Breast epithelium (tissue), 3 donors: ENCODE measurements at regions not wholly inside any gene's neighbourhood (a gene's known extent, or its start where the extent isn't known, plus 50 kb on each side); places are given as distances from the start of the nearest gene placed in this dataset.

Experiments used
- POLR2A ChIP-seq: fragments of 450-650 bp; IDR thresholded peaks from one replicate; pipeline ENCODE4 v1.6.1; 2016; ENCODE audit warnings: antibody characterized with exemption, mild to moderate bottlenecking, moderate library complexity
- POLR2AphosphoS5 ChIP-seq, 3 donors: sonication (generic); formaldehyde crosslinking; IDR thresholded peaks; one replicate each; pipeline ENCODE4 v1.6.1; 2017; ENCODE audit warnings: antibody characterized with exemption in 3 of 3
- TF ChIP-seq, protein P1 (sequence below), 3 donors: fragments of 450-650 bp; IDR thresholded peaks; one replicate each; pipeline ENCODE4 v1.5.1; 2016 to 2017; ENCODE audit warnings: antibody characterized with exemption in 3 of 3, mild to moderate bottlenecking in 3 of 3, moderate library complexity in 3 of 3

DNA sequence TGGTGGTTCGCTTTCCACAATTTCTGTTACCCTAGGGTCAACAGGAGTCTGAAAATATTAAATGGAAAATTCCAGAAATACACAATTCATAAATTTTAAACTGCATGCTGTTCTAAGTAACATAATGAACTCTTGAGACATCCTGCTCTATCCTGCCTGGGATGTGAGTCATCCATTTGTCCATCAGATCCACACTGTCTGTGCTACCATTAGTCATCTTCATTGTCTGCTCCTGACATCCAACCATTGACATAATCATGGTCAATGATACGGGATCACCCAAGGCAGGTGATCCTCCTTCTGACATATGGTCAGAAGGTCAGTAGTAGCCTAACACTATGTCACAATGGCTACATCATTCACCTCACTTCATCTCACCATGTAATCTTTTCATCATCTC is 276.7 kb upstream of the KIF2A start:
- TF ChIP-seq, protein P1, sequence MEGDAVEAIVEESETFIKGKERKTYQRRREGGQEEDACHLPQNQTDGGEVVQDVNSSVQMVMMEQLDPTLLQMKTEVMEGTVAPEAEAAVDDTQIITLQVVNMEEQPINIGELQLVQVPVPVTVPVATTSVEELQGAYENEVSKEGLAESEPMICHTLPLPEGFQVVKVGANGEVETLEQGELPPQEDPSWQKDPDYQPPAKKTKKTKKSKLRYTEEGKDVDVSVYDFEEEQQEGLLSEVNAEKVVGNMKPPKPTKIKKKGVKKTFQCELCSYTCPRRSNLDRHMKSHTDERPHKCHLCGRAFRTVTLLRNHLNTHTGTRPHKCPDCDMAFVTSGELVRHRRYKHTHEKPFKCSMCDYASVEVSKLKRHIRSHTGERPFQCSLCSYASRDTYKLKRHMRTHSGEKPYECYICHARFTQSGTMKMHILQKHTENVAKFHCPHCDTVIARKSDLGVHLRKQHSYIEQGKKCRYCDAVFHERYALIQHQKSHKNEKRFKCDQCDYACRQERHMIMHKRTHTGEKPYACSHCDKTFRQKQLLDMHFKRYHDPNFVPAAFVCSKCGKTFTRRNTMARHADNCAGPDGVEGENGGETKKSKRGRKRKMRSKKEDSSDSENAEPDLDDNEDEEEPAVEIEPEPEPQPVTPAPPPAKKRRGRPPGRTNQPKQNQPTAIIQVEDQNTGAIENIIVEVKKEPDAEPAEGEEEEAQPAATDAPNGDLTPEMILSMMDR (IDR thresholded peaks at IDR 0.05): no peak
- no peak for TF ChIP-seq POLR2A
- no peak for TF ChIP-seq POLR2AphosphoS5 (IDR thresholded peaks at IDR 0.05)
